ENCODE measurements at regions not wholly inside any gene's neighbourhood (a gene's known extent, or its start where the extent isn't known, plus 50 kb on each side); places are given as distances from the start of the nearest gene placed in this dataset.

DNA sequence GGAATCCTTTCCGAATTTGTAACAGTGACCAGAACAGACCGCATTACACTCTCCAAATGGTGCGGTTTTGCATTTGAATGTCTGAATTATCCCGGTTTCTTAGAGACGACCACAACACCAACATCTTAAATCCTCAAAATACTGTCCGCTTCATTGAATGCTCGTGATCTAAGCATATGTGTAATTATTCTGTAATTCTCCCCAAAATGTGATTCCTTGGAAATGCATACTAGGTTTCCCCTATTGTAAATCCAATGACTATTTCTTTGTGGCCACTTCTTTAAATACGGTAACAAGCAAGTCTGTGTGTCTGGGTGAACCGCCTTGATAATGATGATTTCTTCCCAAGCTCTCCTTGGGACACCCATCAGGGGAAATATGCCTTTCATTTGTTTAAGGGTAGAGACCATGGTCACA is 87.3 kb upstream of the DBX1 start:
- no peak for TF ChIP-seq EP300 (IDR thresholded peaks at IDR 0.05)
- TF ChIP-seq, protein P1, sequence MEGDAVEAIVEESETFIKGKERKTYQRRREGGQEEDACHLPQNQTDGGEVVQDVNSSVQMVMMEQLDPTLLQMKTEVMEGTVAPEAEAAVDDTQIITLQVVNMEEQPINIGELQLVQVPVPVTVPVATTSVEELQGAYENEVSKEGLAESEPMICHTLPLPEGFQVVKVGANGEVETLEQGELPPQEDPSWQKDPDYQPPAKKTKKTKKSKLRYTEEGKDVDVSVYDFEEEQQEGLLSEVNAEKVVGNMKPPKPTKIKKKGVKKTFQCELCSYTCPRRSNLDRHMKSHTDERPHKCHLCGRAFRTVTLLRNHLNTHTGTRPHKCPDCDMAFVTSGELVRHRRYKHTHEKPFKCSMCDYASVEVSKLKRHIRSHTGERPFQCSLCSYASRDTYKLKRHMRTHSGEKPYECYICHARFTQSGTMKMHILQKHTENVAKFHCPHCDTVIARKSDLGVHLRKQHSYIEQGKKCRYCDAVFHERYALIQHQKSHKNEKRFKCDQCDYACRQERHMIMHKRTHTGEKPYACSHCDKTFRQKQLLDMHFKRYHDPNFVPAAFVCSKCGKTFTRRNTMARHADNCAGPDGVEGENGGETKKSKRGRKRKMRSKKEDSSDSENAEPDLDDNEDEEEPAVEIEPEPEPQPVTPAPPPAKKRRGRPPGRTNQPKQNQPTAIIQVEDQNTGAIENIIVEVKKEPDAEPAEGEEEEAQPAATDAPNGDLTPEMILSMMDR (IDR thresholded peaks at IDR 0.05), result no peak
